Amniotic epithelial cell (primary cell): ENCODE measurements at regions not wholly inside any gene's neighbourhood (a gene's known extent, or its start where the extent isn't known, plus 50 kb on each side); places are given as distances from the start of the nearest gene placed in this dataset.
"Not testable (repeated sequence)": the region's sequence is repeated elsewhere in the genome, so short reads cannot be mapped to it uniquely, and the experiment has no call there.

Experiments used
- DNase-seq: peaks from one replicate; pipeline ENCODE4 v3.0.0-alpha.2; 2010; ENCODE audit warnings: low read depth

DNA sequence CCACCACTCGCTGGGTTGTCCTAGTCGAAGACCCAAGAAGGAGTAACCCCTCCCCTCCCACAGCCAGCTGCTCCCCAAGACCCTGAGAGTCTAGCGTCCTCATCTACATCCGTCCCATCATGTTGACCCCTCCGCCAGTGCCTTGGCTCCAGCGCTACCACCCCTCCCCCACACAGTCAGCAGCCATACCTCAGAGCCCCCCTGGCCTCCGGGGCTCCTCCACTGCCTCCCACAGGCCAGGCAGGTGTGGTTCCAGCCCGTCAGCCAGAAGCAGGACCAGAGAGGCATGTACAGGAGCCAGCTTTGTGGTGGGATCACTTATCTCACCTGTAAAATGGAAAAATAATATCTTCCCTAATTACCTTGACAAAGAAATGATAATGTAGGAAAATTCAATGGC lies 51.5 kb upstream of the PHF21B start:
- no peak for DNase-seq

DNA sequence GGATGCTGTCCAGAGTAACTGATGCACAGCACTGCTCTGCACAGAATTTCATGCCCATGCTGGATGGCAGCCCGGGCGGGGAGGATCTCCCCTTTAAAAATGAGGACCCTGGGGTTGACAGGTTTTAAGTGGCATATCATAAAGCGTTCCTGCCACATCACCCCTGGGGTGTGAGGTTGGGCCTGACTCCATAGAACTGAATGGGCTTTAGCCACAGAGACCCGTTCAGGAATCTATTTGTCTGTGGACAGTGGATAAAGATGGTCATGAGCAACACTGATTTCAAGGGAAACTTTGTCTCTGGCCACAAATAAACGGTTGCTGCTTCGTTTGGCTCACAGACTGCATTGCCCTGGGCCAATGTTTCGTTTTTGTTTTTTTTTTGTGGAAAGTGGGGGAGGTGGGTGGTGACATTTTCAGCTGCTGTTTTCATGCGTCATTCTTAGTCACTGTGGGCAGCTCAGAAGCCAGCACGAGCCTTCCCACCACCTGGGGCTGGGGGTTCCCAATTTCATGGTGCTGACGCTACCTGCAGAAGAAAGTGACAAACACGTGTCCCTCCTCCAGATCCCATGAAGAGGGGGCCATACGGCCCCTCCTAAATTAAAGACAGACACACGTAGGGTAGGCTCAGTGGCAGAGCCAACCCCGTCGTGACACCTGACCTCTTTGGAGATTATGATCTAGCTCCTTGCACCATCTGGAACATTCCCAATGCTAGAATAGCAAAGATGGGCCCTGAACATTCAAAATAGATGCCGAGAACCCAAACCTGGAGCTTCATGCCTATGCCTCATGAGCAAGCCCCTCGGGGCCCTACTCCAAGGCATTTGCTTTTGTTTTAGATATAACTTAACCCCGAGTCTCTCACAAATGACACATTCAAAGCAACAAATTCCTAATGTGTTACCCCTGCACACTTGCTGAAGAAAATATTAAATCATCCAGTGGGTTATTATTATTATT lies 54.8 kb upstream of the PHF21B start:
- DNase-seq = peak; percentile 5

DNA sequence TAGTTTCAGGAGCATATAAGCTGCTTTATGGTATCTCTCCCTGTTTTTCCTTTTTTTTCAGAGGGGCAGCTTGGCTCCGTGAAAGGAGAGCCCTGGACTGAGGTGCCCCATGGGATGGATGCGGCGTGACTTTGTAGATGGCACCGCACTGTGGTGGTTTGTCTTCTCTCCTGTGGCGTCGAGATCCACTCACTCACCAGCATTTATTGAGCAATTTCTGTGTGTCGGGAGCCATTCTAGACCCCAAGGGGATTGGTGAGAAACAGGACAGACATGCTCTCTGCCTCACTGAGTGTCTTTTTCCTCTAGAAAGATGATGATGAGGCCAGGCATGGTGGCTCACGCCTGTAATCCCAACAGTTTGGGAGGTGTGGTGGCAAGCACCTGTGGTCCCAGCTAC lies 55.9 kb upstream of the PHF21B start:
- no peak for DNase-seq

DNA sequence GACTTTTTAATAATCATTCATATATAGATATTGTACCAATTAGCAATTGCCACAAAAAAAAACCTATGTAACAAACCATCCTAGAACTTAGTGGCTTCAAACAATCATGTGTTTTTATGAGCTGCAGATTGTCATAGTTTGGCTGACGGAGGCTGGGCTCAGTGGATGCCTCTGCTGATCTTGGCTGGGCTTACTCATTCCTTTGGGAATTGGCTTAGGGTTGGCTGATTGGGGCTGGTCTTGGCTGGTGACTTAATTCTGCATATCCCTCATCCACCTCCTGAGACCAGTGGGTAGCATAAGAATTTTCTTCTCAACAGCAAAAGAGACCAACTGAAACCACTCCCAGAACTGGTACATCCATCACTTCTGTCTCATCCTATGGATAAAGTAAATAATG lies 57.9 kb upstream of the PHF21B start:
- no peak for DNase-seq

DNA sequence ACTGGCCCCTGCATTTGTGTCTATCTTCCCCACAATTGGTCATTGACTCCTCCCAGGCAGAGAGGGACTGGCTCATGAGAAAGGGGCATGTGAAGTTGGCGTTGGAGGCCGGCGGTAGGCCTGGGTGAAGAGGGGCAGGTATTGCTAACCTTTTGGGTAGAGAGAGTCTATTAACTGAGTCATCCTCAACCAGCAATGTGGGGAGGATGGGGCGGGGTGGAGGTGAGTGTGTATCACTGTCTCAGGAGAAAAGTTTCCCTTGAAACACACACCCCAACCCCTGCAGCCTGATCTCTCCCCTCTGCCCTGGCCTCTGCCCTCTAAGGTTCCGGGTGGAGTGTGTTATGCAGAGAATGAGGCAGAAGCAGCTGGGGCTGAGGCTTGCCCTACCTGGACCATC lies 60.1 kb upstream of the PHF21B start:
- DNase-seq = no peak

DNA sequence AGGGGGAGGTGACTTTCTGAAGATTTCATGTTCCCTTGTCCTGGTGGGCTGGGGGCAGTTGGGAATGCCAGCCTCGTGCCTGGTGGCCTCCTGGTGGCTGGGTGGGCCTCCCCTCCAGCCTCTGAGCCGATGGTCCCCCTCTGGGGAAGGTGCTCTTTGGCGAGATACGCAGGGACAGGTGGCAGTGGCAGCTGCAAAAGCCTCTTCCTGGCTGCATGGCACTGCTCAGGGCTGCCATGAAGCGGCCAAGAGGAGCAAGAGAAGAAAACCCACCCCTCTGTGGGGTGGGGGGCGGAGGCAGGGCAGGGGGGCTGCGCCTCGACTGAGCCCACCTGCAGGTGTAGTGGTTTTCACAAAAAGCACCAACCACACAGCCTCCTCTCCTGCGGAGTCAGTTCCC lies 61.8 kb upstream of the PHF21B start:
- DNase-seq = no peak

DNA sequence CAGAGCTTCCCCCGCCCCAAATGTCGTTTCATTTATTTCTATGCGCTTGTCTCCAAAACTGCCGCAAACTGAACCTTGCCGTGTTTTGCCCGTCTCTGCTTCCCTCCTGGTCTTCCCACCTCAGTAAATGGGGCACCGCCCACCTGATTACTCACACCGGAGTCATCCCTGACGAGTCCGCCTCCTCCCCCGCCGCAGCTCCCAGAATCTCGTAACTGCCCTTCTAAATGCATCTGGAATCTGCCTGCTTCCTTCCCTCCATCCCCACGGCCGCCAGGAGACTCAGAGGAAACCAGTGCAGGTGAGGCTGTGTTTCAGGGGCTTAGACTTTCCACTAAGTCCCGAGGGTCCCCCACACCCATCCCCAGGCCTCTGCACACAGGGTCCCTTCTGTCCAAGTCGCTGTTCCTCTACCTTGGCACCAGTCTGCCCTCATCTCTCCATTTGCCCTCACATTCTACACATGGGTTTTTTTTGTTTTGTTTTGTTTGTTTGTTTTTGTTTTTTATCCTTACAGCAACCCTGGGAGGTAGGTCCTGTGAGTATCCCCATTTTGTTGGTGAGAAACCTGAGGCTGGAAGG lies 62.6 kb upstream of the PHF21B start:
- peak; percentile 61 for DNase-seq

DNA sequence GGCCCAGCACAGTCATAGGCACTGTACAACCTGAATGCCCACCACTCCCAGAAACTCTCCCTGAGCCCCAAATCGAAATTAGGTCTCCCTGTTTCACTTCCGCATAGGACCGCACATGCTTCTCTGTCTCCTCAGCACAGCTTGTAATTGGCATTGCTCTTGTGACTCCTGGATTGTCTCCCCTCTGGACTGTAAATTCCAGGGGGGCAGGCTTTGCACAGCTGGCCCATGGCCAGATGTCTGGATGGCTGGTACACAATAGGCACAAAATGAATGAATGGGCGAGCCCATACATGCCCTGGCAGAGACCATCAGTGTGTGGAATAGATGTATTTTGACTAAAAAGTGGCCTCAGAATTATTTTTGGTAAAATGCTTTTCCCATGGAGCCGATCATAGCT lies 63.3 kb upstream of the PHF21B start:
- no peak for DNase-seq

DNA sequence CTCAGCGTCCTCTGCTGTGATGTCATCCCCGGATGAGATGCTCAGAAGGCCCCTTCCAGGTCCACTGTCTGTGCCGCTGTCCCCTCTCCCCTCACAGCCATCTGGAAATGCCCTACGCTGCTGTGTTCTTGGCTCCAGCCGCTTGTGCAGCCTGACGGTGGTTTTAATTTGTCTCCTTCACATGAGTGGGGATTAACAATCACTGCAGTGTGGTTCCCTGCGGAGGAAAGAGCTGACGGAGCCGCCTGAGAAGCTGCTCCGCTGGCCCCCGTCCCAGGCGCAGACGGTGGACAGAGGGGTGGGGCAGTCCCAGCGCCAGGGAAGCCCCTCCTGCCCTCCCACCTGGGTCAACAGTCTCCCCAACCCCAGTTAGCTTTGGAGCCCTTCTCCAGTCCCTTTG lies 67.5 kb upstream of the PHF21B start:
- no peak for DNase-seq

DNA sequence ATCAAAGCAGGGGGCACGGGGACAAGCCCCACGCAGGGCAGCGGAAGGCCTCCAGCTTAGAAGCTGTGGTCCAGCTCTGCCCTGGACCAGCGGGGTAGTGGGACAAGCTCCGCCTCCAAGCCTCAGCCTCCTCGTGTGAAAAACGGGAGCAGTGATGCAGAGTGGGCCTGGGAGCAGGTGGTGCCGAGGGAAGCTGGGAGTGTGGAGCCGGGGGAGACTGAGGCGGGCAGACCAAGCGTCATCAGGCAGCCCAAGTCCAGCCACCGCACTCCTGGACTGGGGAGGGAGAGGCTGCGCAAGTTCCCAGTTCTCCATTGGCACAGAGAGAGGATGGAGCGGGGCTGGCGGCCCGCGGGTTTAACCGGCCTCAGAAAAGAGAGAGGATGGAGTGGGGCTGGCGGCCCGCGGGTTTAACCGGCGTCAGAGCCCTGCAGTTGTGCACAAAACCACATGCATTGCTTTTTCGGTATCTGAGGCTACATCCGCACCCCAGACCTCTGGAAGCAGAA lies 68.1 kb upstream of the PHF21B start:
- no peak for DNase-seq

DNA sequence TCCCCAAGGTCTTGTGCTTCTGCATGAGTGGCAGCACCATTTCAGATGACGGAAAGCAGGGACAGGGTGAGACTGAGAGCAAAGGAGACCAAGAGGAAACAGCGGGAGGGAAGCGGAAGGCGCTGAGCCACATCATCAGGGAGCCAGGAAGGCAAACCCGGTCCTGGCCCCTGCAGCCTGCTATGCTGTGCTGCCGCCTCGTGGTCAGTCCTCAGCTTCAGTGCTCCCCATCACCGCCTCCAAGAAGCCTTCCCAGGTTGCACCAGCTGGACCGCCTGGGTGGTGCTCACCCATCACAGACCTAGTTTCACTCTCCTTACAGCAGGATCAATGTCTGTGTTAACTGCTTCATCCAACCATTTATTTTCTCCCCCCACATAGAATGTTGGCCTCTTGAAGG lies 73.0 kb upstream of the PHF21B start:
- DNase-seq = no peak

DNA sequence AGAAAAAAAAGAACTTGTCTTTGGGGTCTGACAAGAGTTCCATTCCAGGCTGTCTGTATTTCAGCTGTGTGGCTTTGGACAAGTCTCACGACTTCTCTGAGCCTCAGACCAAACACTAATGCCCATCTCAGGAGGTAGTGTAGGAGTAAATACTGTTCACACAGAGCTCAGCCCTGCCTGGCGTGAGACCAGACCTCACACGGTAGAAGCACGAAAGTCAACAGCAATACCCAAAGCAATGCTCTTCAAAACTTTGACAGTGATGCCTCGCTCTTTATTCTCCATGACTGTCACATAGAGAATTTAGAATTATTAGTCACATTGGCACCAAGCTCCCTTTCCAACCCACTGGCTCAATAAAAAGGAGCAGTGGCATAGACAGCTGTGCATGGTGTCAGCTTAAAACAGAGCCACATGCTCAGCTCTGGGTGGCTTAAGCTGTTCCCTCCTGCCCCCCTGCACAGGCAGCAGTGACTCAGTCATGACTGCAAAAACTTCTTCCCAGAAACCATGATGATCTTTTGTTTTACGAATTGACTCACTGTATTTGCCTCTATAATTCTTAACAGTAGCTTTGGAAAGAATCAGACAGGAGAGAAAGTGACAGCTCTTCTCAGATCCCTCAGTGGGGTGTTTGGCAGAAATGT lies 74.0 kb upstream of the PHF21B start:
- peak; percentile 20 for DNase-seq

DNA sequence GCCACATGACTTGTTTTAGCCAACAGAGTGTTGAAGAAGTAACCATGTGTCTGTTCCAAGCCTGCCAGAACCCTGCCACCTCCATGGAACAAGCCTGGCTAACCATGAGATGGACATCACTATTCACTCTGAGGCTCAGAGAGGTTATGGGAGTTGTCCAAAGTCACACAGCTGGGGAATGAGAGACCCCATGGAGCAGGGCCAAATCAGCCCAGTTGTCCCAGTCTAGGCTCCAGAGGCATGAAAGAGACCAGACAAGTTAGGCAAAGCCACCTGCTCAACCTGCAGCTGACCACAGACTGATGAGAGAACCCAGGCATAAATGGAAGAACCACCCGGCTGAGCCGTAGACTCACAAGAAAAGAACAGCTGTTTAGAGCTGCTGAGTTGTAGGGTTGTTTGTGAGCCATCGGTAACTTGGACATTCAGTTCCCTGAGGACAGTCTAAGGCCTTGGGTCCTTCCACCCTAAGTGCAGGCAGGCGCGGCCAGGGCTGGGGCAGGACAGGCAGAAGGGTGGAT lies 74.7 kb upstream of the PHF21B start:
- no peak for DNase-seq

DNA sequence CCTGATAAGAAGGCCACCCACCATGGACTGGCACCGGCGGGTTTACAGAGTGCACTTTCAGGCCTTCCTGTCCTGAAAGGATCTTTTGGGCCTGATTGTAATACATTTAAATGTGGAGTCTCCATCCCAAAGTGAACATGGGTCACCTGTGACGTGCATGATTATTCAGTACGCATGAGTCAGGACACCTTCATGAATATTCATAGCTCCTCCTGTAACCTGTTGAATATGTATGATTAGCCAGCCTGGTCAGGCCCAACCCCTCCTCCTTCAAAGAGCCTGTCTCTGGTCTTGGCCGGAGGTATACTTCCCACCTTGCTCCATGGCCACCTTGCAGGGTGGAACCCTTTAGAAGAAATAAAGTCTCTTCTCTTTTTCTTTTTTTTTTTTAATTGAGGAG lies 75.9 kb upstream of the NUP50 start:
- DNase-seq = no peak

DNA sequence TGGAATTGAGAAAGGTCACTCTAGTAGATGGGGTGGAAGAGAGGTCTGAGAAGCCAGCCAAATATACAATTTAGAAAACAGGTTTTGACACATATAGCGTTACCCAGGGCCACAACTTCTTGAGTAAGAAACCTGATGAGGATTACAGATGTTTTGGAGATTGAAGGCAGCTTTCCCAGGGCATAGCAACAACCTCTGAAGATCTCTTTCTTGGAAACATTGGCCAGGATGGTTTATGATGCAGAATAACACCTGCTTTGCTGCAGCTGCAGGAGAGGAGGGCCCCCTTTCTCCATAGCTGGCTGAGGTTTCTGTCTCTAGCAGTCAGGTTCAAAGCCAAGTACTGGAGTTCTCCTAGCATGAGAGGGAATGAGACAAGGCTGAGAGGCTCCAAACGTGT lies 75.1 kb upstream of the NUP50 start:
- DNase-seq = no peak

DNA sequence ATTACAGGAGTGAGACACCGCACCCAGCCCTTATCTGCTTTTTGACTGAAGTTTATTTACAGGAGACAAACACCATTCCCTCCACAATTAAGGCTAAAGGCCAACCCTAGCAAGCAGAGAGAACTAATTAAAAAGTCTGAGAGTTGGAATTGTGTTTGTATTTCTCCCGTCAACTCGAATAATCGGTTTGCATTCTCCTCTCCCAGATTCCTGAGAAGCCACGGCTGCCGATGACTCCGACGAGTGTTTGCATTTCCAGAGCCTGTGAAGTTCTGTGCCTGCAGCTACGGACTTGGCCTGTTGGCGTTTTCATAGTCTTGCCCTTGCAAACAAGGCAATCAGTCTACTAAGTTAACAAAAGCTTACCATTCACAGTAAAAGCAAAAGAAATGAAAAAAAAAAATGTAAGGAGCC lies 73.2 kb upstream of the NUP50 start:
- peak; percentile 39 for DNase-seq

DNA sequence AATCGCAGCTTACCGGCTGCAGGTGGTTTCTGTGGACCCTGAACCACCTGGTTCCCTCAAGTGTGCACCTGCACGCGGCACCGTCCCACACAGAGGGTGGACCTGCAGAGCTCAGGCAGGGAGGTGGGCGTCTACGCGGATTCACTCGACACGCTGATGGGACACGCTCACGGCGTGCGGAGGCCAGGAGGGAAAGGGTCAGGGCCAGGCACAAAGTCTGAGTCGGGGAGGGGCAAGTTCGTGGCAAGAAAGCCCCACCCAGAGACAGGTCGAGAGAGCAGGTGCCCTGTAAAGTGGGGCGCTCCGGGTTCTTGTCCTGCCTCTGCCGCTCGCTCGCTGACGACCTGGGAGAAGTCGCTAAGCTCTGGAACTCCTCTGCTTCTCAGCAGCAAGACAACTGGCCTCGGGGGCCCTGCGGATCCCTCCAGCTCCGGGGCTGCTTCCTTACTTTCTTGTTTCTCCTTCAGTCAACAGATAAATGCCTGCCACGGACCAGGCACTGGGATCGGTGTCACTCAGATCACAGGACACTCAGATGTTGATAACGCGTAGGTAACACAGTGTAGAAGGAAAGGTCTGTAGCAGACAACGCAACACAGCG lies 72.4 kb upstream of the NUP50 start:
- no peak for DNase-seq

DNA sequence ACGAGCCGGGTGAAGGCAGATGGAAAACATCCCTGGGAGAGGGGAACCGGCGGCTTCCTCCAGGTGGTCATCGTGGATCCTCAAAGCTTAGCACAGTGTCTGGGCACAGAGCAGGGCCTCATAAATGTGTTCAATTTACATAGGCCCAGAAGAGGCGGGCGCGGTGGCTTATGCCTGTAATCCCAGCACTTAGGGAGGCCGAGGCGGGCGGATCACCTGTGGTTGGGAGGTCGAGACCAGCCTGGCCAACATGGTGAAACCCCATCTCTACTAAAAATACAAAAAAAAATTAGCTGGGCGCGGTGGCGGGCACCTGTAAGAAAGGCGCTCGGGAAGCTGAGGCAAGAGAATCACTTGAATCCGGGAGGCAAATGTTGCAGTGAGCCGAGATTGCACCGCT lies 71.8 kb upstream of the NUP50 start:
- DNase-seq = not testable (repeated sequence)

DNA sequence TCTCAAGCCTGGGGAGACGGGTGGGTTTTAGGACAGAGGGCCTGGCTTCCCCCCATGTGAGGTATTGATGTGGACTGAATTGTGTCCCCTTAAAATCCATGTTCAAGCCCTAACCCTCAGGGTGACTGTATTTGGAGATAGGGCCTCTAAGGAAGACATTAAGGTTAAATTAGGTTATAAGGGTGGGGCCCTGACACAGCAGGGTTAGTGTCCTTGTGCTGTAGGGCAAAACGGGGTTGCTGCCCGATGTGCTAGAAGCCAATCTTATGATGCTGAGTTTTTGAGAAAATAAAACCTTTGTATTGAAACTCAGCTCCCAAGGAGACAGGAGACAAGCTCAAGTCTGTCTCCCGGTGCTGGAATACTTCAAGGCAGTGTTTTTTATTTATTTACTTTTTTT lies 71.1 kb upstream of the NUP50 start:
- no peak for DNase-seq

DNA sequence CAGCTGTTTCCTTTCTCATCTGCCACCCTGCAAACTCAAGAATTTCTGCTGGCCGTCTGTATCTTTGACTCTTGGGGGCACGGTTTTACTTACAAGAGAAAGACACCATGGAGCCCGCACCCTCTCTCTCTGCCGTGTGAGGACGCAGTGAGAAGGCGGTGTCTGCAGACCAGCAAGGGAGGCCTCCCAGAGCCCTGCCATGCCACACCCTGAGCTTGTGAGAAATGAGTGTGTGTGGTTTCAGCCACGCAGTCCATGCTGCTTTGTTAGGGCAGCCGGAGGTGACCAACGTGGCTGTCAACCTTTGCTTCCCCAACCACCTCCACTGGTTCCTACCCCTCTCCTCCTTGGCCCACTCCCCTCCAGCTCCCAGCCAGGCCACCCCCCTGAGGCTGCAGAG lies 70.1 kb upstream of the NUP50 start:
- DNase-seq = no peak

DNA sequence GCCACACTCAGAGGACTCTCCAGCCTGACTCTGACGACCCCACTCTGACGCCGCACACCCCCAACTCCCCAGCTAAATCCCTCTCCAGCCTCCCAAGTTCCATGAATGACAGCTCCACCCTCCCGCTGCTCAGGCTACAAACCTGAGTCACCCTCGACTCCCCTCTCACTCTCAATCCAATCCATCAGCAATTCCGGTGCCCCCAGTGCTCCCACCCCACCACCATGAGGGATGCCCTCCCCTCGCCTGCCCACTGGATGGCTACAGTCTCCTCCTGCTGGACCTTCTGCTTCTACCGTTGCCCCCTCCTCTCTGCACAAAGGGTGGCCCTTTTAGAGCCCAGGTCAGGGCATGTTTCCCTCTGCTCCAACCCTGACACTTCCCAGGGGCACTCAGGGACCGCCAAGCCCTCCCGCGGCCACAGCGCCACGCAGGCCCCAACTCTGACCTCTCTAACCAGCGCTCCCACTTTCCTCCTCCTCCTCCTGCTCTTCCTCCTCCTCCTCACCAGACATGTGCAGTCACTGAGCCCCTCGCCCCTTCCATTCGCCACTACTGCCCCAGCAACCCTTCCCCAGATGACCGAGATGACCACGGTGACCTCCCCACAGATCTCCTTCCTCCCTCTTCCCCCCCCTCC lies 69.5 kb upstream of the NUP50 start:
- DNase-seq = no peak

DNA sequence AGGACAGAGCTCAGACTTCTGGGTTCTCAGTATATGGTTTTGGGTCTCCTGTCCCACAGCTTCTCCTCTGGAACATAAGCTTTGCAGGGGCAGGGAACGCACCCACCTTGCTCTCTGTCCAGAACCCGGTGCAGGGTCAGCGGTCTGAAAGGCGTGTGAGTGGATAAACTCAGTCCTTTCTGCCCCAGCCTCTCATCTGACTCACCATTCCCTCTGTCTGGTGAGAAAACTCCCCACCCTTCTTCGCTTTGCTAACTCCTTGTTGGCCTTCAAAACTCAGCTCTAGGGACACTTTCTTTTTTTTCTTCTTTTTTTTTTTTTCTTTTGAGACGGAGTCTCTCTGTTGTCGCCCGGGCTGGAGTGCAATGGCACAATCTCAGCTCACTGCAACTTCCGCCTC lies 68.9 kb upstream of the NUP50 start:
- DNase-seq = peak; percentile 45
